SK-N-SH (cell line): ENCODE measurements at regions not wholly inside any gene's neighbourhood (a gene's known extent, or its start where the extent isn't known, plus 50 kb on each side); places are given as distances from the start of the nearest gene placed in this dataset.
"Not testable (repeated sequence)": the region's sequence is repeated elsewhere in the genome, so short reads cannot be mapped to it uniquely, and the experiment has no call there.

Source experiments
- CTCF ChIA-PET: fragments of 300-600, 350-600 bp; formaldehyde crosslinking; extraction: SDS; loops from one replicate; lab custom pipeline; 2021; lab: Yijun Ruan, JAX
- POLR2A ChIA-PET: fragments of 350-600 bp; sonication (Branson Sonifier 250); formaldehyde crosslinking; extraction: SDS; loops from one replicate; lab custom pipeline; 2020; ENCODE audit warnings: antibody characterized with exemption, inconsistent platforms; lab: Yijun Ruan, JAX
- DNase-seq: peaks from one replicate; pipeline ENCODE4 v3.0.0; 2012
- H2AFZ ChIP-seq: fragments of 200-600 bp; sonication (generic); 2 replicates; pipeline ENCODE4 v1.8.1; 2016; ENCODE audit warnings: antibody characterized with exemption, mild to moderate bottlenecking, low read depth
- H3F3A ChIP-seq: fragments of 200-600 bp; sonication (generic); replicated peaks from 2 replicates; pipeline ENCODE3; 2016; ENCODE audit warnings: antibody characterized with exemption, mild to moderate bottlenecking; ENCODE audit not compliant: insufficient read depth
- H3K27ac ChIP-seq, 2 experiments: fragments of 200-500 bp in 1 of 2; fragments of 200-600 bp in 1 of 2; sonication (Bioruptor generic) in 1 of 2; sonication (generic), shearing (Covaris generic) in 1 of 2; 2 replicates each; pipeline versions ENCODE4 v1.5.1 to v1.6.1; 2014 to 2016; ENCODE audit warnings: low read depth in 2 of 2, inconsistent platforms in 1 of 2, low read length in 1 of 2, mild to moderate bottlenecking in 1 of 2, mixed read lengths in 1 of 2
- H3K27me3 ChIP-seq: fragments of 200-600 bp; sonication (generic), shearing (Covaris generic); 2 replicates; pipeline ENCODE4 v1.6.1; 2016; ENCODE audit warnings: mixed run types; ENCODE audit not compliant: insufficient read depth
- H3K36me3 ChIP-seq, 2 experiments: fragments of 200-500 bp in 1 of 2; fragments of 200-600 bp in 1 of 2; sonication (Bioruptor generic) in 1 of 2; sonication (generic) in 1 of 2; replicated peaks in 1 of 2; 2 replicates each; pipeline versions ENCODE3 to v1.5.1; 2014 to 2016; ENCODE audit warnings: low read length in 1 of 2, mild to moderate bottlenecking in 1 of 2; ENCODE audit not compliant: insufficient read depth in 2 of 2, control insufficient read depth in 1 of 2
- H3K4me1 ChIP-seq, 2 experiments: fragments of 200-500 bp in 1 of 2; fragments of 200-600 bp in 1 of 2; sonication (Bioruptor generic) in 1 of 2; sonication (generic), shearing (Covaris generic) in 1 of 2; 2 replicates each; pipeline versions ENCODE4 v1.5.1 to v1.6.1; 2014 to 2016; ENCODE audit warnings: low read depth in 1 of 2, low read length in 1 of 2, mixed run types in 1 of 2; ENCODE audit not compliant: insufficient read depth in 2 of 2, control insufficient read depth in 1 of 2
- H3K4me2 ChIP-seq: fragments of 200-600 bp; sonication (generic), shearing (Covaris generic); 2 replicates; pipeline ENCODE4 v1.6.1; 2017; ENCODE audit warnings: mixed run types
- H3K4me3 ChIP-seq, 2 experiments: fragments of 200-500 bp in 1 of 2; fragments of 200-600 bp in 1 of 2; sonication (Bioruptor generic) in 1 of 2; sonication (generic), shearing (Covaris generic) in 1 of 2; 2 replicates each; pipeline versions ENCODE4 v1.5.1 to v1.8.1; 2014 to 2016; ENCODE audit warnings: low read depth in 2 of 2, inconsistent platforms in 1 of 2, low read length in 1 of 2, mild to moderate bottlenecking in 1 of 2, mixed read lengths in 1 of 2, moderate library complexity in 1 of 2
- H3K79me2 ChIP-seq: fragments of 200-600 bp; sonication (generic); 2 replicates; pipeline ENCODE4 v1.8.1; 2017; ENCODE audit warnings: mild to moderate bottlenecking; ENCODE audit not compliant: insufficient read depth
- H3K9ac ChIP-seq: fragments of 200-600 bp; sonication (generic); 2 replicates; pipeline ENCODE4 v1.6.1; 2017; ENCODE audit warnings: mixed run types
- H3K9me2 ChIP-seq: fragments of 200-600 bp; sonication (generic); 2 replicates; pipeline ENCODE4 v1.6.1; 2017; ENCODE audit warnings: mixed run types
- H3K9me3 ChIP-seq: fragments of 200-600 bp; sonication (generic); 2 replicates; pipeline ENCODE4 v1.6.1; 2017; ENCODE audit warnings: mixed run types, mild to moderate bottlenecking, moderate library complexity
- H4K20me1 ChIP-seq: fragments of 200-600 bp; sonication (generic); 2 replicates; pipeline ENCODE4 v1.6.1; 2017; ENCODE audit warnings: mild to moderate bottlenecking, mixed run types; ENCODE audit not compliant: insufficient read depth
- CHD2 ChIP-seq: fragments of 150-350 bp; IDR thresholded peaks from 2 replicates; pipeline ENCODE4 v1.6.1; 2018; ENCODE audit warnings: low read length; ENCODE audit not compliant: partially characterized antibody
- CTCF ChIP-seq: fragments of 200-600 bp; sonication (generic); IDR thresholded peaks from 2 replicates; pipeline ENCODE4 v1.6.1; 2017; ENCODE audit warnings: antibody characterized with exemption, mild to moderate bottlenecking, moderate library complexity
- ELF1 ChIP-seq: IDR thresholded peaks from 2 replicates; pipeline ENCODE4 v1.4.0; 2012
- EZH2phosphoT487 ChIP-seq: fragments of 200-600 bp; sonication (generic); IDR thresholded peaks from 2 replicates; pipeline ENCODE4 v1.6.1; 2017; ENCODE audit warnings: low read depth, mixed run types, mild to moderate bottlenecking, antibody characterized with exemption, moderate library complexity, borderline replicate concordance
- GABPA ChIP-seq: IDR thresholded peaks from 2 replicates; pipeline ENCODE4 v1.4.0; 2012; ENCODE audit warnings: low read depth, mild to moderate bottlenecking
- GATA2 ChIP-seq: sonication (generic); formaldehyde crosslinking; IDR thresholded peaks from 2 replicates; pipeline ENCODE4 v1.5.0; 2020; ENCODE audit warnings: mild to moderate bottlenecking, missing genetic modification reagents
- IRF3 ChIP-seq: fragments of 150-350 bp; IDR thresholded peaks from 2 replicates; pipeline ENCODE4 v1.6.1; 2016; ENCODE audit warnings: mild to moderate bottlenecking, low read depth, low read length
- JUND ChIP-seq: IDR thresholded peaks from 2 replicates; pipeline ENCODE4 v1.4.0; 2012
- MEF2A ChIP-seq: IDR thresholded peaks from 2 replicates; pipeline ENCODE4 v1.4.0; 2012; ENCODE audit warnings: low read depth, borderline replicate concordance
- NRF1 ChIP-seq: IDR thresholded peaks from 2 replicates; pipeline ENCODE4 v1.6.1; 2012; ENCODE audit warnings: low read depth, mild to moderate bottlenecking, low read length
- PBX3 ChIP-seq: IDR thresholded peaks from 2 replicates; pipeline ENCODE4; 2012
- RCOR1 ChIP-seq: fragments of 150-350 bp; IDR thresholded peaks from 2 replicates; pipeline ENCODE4 v1.6.1; 2017; ENCODE audit warnings: antibody characterized with exemption, low read length
- SMC3 ChIP-seq: IDR thresholded peaks from 2 replicates; pipeline ENCODE4 v1.6.1; 2012; ENCODE audit warnings: low read depth, low read length, improper control_type of control experiment
- TAF1 ChIP-seq: IDR thresholded peaks from 2 replicates; pipeline ENCODE4 v1.6.1; 2012; ENCODE audit warnings: low read depth, mild to moderate bottlenecking, low read length, moderate library complexity, borderline replicate concordance
- TEAD4 ChIP-seq: IDR thresholded peaks from 2 replicates; pipeline ENCODE4 v1.4.0; 2012; ENCODE audit warnings: mild to moderate bottlenecking, borderline replicate concordance; ENCODE audit not compliant: insufficient read depth
- WGBS: methylation state at CpG from one replicate; pipeline ENCODE4 v1.1.6; 2017; ENCODE audit warnings: low lambda C conversion rate; 5-methylcytosine and 5-hydroxymethylcytosine counted together

GRCh38 chr11:36736103-36736502 lies 138.1 kb upstream of the RAG2 start:
- no peak overlapping the region for H2AFZ ChIP-seq
- no peaks in the 10 kb centered on the region for H3F3A ChIP-seq
- no peaks in the 10 kb centered on the region for H3K36me3 ChIP-seq
- ChIA-PET POLR2A (no interaction called here), CTCF (interaction anchor here (0.8 to 5.9 kb wide), 4 partner anchors 8 to 172 kb away, joined by 3 to 48 read pairs (median 8); no protein-coding TSS in a partner anchor)
- no peaks in the 10 kb centered on the region for H3K4me1 ChIP-seq
- no peaks in the 10 kb centered on the region for H3K9me3 ChIP-seq
- H3K27ac ChIP-seq = no peak overlapping the region
- H3K9me2 ChIP-seq = no peaks in the 10 kb centered on the region
- no peak for TF ChIP-seq JUND
- no peak for TF ChIP-seq EZH2phosphoT487
- TF ChIP-seq IRF3 = no peak
- no peak for TF ChIP-seq MEF2A
- no peak for TF ChIP-seq RCOR1
- no peak for TF ChIP-seq TAF1
- no peak for TF ChIP-seq SMC3
- no peak for TF ChIP-seq NRF1
- no peak overlapping the region for H3K9ac ChIP-seq
- H3K79me2 ChIP-seq = no peaks in the 10 kb centered on the region
- no peaks in the 10 kb centered on the region for H4K20me1 ChIP-seq
- DNase-seq = no peak
- no peak overlapping the region for H3K4me2 ChIP-seq
- H3K27me3 ChIP-seq = no peaks in the 10 kb centered on the region
- H3K4me3 ChIP-seq = no peak overlapping the region
- 53% methylated on average over 3 of the region's 3 CpGs for WGBS

- H3K9me3 ChIP-seq, H3K27ac ChIP-seq, H3K4me1 ChIP-seq, H3K9ac ChIP-seq, H4K20me1 ChIP-seq, H3K79me2 ChIP-seq, DNase-seq, H3F3A ChIP-seq, H3K27me3 ChIP-seq, H2AFZ ChIP-seq, H3K9me2 ChIP-seq, H3K36me3 ChIP-seq, H3K4me3 ChIP-seq, H3K4me2 ChIP-seq, POLR2A ChIA-PET: not testable (repeated sequence)
- CTCF ChIA-PET = interaction anchor here (1.6 to 4.9 kb wide), 2 partner anchors 13 to 31 kb away, joined by 5 to 26 read pairs; no protein-coding TSS in a partner anchor
- 60% methylated on average over 7 of the region's 10 CpGs for WGBS
These were observed 135.7 kb upstream of the RAG2 start for GRCh38 chr11:36733721-36734120.

- WGBS = 42% methylated on average over 2 of the region's 2 CpGs
- H3K4me2 ChIP-seq = no peak overlapping the region
- H3K79me2 ChIP-seq = no peaks in the 10 kb centered on the region
- no peak overlapping the region for H3K27ac ChIP-seq
- no peaks in the 10 kb centered on the region for H4K20me1 ChIP-seq
- H3K4me1 ChIP-seq = no peaks in the 10 kb centered on the region
- H3F3A ChIP-seq = no peaks in the 10 kb centered on the region
- no peaks in the 10 kb centered on the region for H3K36me3 ChIP-seq
- H3K9ac ChIP-seq = no peak overlapping the region
- no peak overlapping the region for H2AFZ ChIP-seq
- no peaks in the 10 kb centered on the region for H3K9me3 ChIP-seq
- ChIA-PET POLR2A (no interaction called here), CTCF (interaction anchor here (0.9 to 4.9 kb wide), 6 partner anchors 8 to 166 kb away, joined by 3 to 26 read pairs (median 8); no protein-coding TSS in a partner anchor)
- no peak for DNase-seq
- no peak overlapping the region for H3K4me3 ChIP-seq
- no peaks in the 10 kb centered on the region for H3K9me2 ChIP-seq
- no peaks in the 10 kb centered on the region; the same call in 1 of the 2 replicates for H3K27me3 ChIP-seq
- TF ChIP-seq GATA2 (CRISPR knock-in tag) (no peak), PBX3 (no peak), JUND (no peak), TAF1 (no peak), CTCF (no peak), TEAD4 (no peak), IRF3 (no peak), EZH2phosphoT487 (no peak), GABPA (no peak), ELF1 (no peak), CHD2 (no peak)
These were observed 132.7 kb upstream of the RAG2 start for GRCh38 chr11:36730761-36731160.
